Caco-2 (cell line): ENCODE measurements at regions not wholly inside any gene's neighbourhood (a gene's known extent, or its start where the extent isn't known, plus 50 kb on each side); places are given as distances from the start of the nearest gene placed in this dataset.
"Not testable (repeated sequence)": the region's sequence is repeated elsewhere in the genome, so short reads cannot be mapped to it uniquely, and the experiment has no call there.

Experiments
- BruUV-seq: library from RNA; stranded (reverse); fragments of 400-500 nt; replicated peaks from 2 replicates; lab custom pipeline; 2021; lab: Mats Ljungman, UMichigan
- CTCF ChIA-PET: fragments of 300-600 bp; sonication (Branson Sonifier 250); formaldehyde crosslinking; loops from one replicate; lab custom pipeline; 2022; ENCODE audit warnings: antibody characterized with exemption; lab: Charles Lee
- POLR2A ChIA-PET: fragments of 300-600 bp; sonication (Branson Sonifier 250); formaldehyde crosslinking; loops from one replicate; lab custom pipeline; 2022; ENCODE audit warnings: antibody characterized with exemption; lab: Charles Lee
- DNase-seq, 2 experiments: peaks; one replicate each; pipeline versions ENCODE4 v3.0.0 to v3.0.0-alpha.2; 2020 to 2022
- H3K27me3 ChIP-seq: replicated peaks from 2 replicates; pipeline ENCODE4 v1.6.0; 2011; ENCODE audit warnings: low read length; ENCODE audit not compliant: control insufficient read depth, insufficient read depth
- H3K36me3 ChIP-seq: 2 replicates; pipeline ENCODE4 v1.5.1; 2011; ENCODE audit warnings: low read length; ENCODE audit not compliant: control insufficient read depth, insufficient read depth
- H3K4me1 ChIP-seq: fragments of 250-450 bp; sonication (Bioruptor Pico); 2 replicates; pipeline ENCODE4 v1.5.1; 2020; ENCODE audit warnings: mild to moderate bottlenecking
- H3K4me3 ChIP-seq: 2 replicates; pipeline ENCODE4 v1.5.1; 2011; ENCODE audit warnings: low read depth, mild to moderate bottlenecking, control low read depth, low read length
- H3K9me3 ChIP-seq: fragments of 250-450 bp; sonication (Bioruptor Pico); 2 replicates; pipeline ENCODE4 v1.5.1; 2020; ENCODE audit warnings: mild to moderate bottlenecking, moderate library complexity
- H3K27ac Mint-ChIP-seq: one replicate; pipeline ENCODE4 v1.8.0; 2022; ENCODE audit warnings: mixed read lengths; ENCODE audit not compliant: unreplicated experiment
- H3K27me3 Mint-ChIP-seq: one replicate; pipeline ENCODE4 v1.8.0; 2022; ENCODE audit warnings: mixed read lengths; ENCODE audit not compliant: insufficient read depth, unreplicated experiment
- H3K36me3 Mint-ChIP-seq: one replicate; pipeline ENCODE4 v1.8.0; 2022; ENCODE audit warnings: mild to moderate bottlenecking, mixed read lengths; ENCODE audit not compliant: insufficient read depth, unreplicated experiment
- H3K4me1 Mint-ChIP-seq: one replicate; pipeline ENCODE4 v1.8.0; 2022; ENCODE audit warnings: low read depth, mixed read lengths; ENCODE audit not compliant: unreplicated experiment
- H3K4me3 Mint-ChIP-seq: one replicate; pipeline ENCODE4 v1.8.0; 2022; ENCODE audit warnings: mild to moderate bottlenecking, moderate library complexity, mixed read lengths; ENCODE audit not compliant: unreplicated experiment
- H3K9me3 Mint-ChIP-seq: one replicate; pipeline ENCODE4 v1.8.0; 2022; ENCODE audit warnings: mixed read lengths; ENCODE audit not compliant: unreplicated experiment
- CTCF ChIP-seq, 2 experiments: fragments of 200-600 bp in 1 of 2; IDR thresholded peaks; 1 replicate in 1 of 2; 2 replicates in 1 of 2; pipeline versions ENCODE4 v1.5.1 to v1.8.0; 2011 to 2022; ENCODE audit warnings: antibody characterized with exemption in 1 of 2, control low read depth in 1 of 2, inconsistent platforms in 1 of 2, low read depth in 1 of 2, low read length in 1 of 2, mild to moderate bottlenecking in 1 of 2, moderate library complexity in 1 of 2; ENCODE audit not compliant: insufficient read depth in 1 of 2, severe bottlenecking in 1 of 2, unreplicated experiment in 1 of 2
- intact Hi-C: fragments of 100-400 bp; cut with micrococcal nuclease; formaldehyde crosslinking; loops from one replicate; pipeline ENCODE4 v1.10.0; 2022; ENCODE audit not compliant: unreplicated experiment

- Mint-ChIP-seq H3K4me1 (no peaks in the 10 kb centered on the region), H3K27ac (no peak overlapping the region), H3K9me3 (peaks cover 25% of the 10 kb centered on the region), H3K4me3 (no peak overlapping the region), H3K27me3 (peaks cover 3% of the 10 kb centered on the region), H3K36me3 (no peaks in the 10 kb centered on the region)
- H3K27me3 ChIP-seq, result no peaks in the 10 kb centered on the region
- H3K36me3 ChIP-seq, result no peaks in the 10 kb centered on the region
- TF ChIP-seq CTCF (IDR thresholded peaks at IDR 0.05; ENCODE audit: insufficient read depth in 1 of 2, low read depth in 1 of 2, low read length in 1 of 2, severe bottlenecking in 1 of 2, unreplicated experiment in 1 of 2), result no peak
- no peaks in the 10 kb centered on the region; the same call in 1 of the 2 replicates for H3K9me3 ChIP-seq
- H3K4me1 ChIP-seq, result no peaks in the 10 kb centered on the region
- POLR2A ChIA-PET, result no interaction called here
- intact Hi-C loops, result no loop called here
- no peak for DNase-seq
- H3K4me3 ChIP-seq, result no peak overlapping the region
- no TSS peak for BruUV-seq
- CTCF ChIA-PET, result no interaction called here
Measured at GRCh38 chr4:79121875-79122358, 182.7 kb upstream of the PAQR3 start.

- no peaks in the 10 kb centered on the region for H3K4me1 Mint-ChIP-seq
- no peak overlapping the region for H3K27ac Mint-ChIP-seq
- H3K9me3 Mint-ChIP-seq, result peaks cover 27% of the 10 kb centered on the region
- intact Hi-C loops, result no loop called here
- no peaks in the 10 kb centered on the region for H3K27me3 ChIP-seq
- POLR2A ChIA-PET, result no interaction called here
- no peaks in the 10 kb centered on the region; the same call in 1 of the 2 replicates for H3K9me3 ChIP-seq
- no peaks in the 10 kb centered on the region for H3K36me3 Mint-ChIP-seq
- H3K27me3 Mint-ChIP-seq, result no peaks in the 10 kb centered on the region
- CTCF ChIA-PET, result no interaction called here
- no peak overlapping the region for H3K4me3 Mint-ChIP-seq
- BruUV-seq, result no TSS peak
- no peak overlapping the region for H3K4me3 ChIP-seq
- no peaks in the 10 kb centered on the region for H3K4me1 ChIP-seq
- no peak for DNase-seq
- no peaks in the 10 kb centered on the region for H3K36me3 ChIP-seq
- TF ChIP-seq CTCF (IDR thresholded peaks at IDR 0.05; ENCODE audit: insufficient read depth in 1 of 2, low read depth in 1 of 2, low read length in 1 of 2, severe bottlenecking in 1 of 2, unreplicated experiment in 1 of 2), result no peak
Measured at GRCh38 chr4:79121223-79121622, 182.0 kb upstream of the PAQR3 start.

- H3K4me1 ChIP-seq, H3K36me3 ChIP-seq, H3K27ac Mint-ChIP-seq, H3K27me3 ChIP-seq, CTCF ChIA-PET, H3K27me3 Mint-ChIP-seq, BruUV-seq, H3K4me1 Mint-ChIP-seq, DNase-seq, H3K4me3 ChIP-seq, intact Hi-C loops, H3K9me3 ChIP-seq, H3K4me3 Mint-ChIP-seq, POLR2A ChIA-PET, H3K36me3 Mint-ChIP-seq: not testable (repeated sequence)
- H3K9me3 Mint-ChIP-seq, result peaks cover 27% of the 10 kb centered on the region
Measured at GRCh38 chr4:79117051-79117450, 177.8 kb upstream of the PAQR3 start.

GRCh38 chr4:79107014-79107413 is 167.8 kb upstream of the PAQR3 start:
- no peaks in the 10 kb centered on the region for H3K4me1 ChIP-seq
- POLR2A ChIA-PET, result no interaction called here
- Mint-ChIP-seq H3K4me1 (no peaks in the 10 kb centered on the region), H3K27me3 (peaks cover 8% of the 10 kb centered on the region), H3K27ac (no peak overlapping the region), H3K9me3 (no peaks in the 10 kb centered on the region), H3K36me3 (no peaks in the 10 kb centered on the region), H3K4me3 (no peak overlapping the region)
- TF ChIP-seq CTCF (IDR thresholded peaks at IDR 0.05; ENCODE audit: insufficient read depth in 1 of 2, low read depth in 1 of 2, low read length in 1 of 2, severe bottlenecking in 1 of 2, unreplicated experiment in 1 of 2), result no peak
- no peaks in the 10 kb centered on the region for H3K27me3 ChIP-seq
- no peak for DNase-seq
- no TSS peak for BruUV-seq
- intact Hi-C loops, result no loop called here
- no peak overlapping the region for H3K4me3 ChIP-seq
- no peaks in the 10 kb centered on the region for H3K9me3 ChIP-seq
- no peaks in the 10 kb centered on the region for H3K36me3 ChIP-seq
- CTCF ChIA-PET, result no interaction called here
